Natural killer cell treated with Interleukin-12 subunit alpha and Interleukin-12 subunit beta and Interleukin-15 and Interleukin-18, amount 100 ng/mL, for 72 hours (primary cell): ENCODE measurements at regions not wholly inside any gene's neighbourhood (a gene's known extent, or its start where the extent isn't known, plus 50 kb on each side); places are given as distances from the start of the nearest gene placed in this dataset.

Experiments
- ATAC-seq, 2 donors: fragments of 150-1000 bp; cut with Tn5 transposase in 1 of 2; sonication (Bioruptor Pico), chemical (Tn5 transposase) in 1 of 2; 2 replicates each; pipeline ENCODE4 v1.10.0; 2021
- DNase-seq: peaks from one replicate; pipeline ENCODE4 v3.0.0; 2022; ENCODE audit warnings: low spot score
- H3K27ac Mint-ChIP-seq, 2 donors: 1 replicate in 1 of 2; 2 replicates in 1 of 2; pipeline ENCODE4 v1.8.0; 2022; ENCODE audit warnings: mixed read lengths in 2 of 2, mild to moderate bottlenecking in 1 of 2, moderate library complexity in 1 of 2
- H3K27me3 Mint-ChIP-seq, 2 donors: 1 replicate in 1 of 2; 2 replicates in 1 of 2; pipeline ENCODE4 v1.8.0; 2022; ENCODE audit warnings: mixed read lengths in 2 of 2
- H3K36me3 Mint-ChIP-seq: one replicate; pipeline ENCODE4 v1.8.0; 2022; ENCODE audit warnings: mixed read lengths
- H3K4me1 Mint-ChIP-seq, 2 donors: 1 replicate in 1 of 2; 2 replicates in 1 of 2; pipeline ENCODE4 v1.8.0; 2022; ENCODE audit warnings: low read depth in 2 of 2, mixed read lengths in 2 of 2, mild to moderate bottlenecking in 1 of 2
- H3K4me3 Mint-ChIP-seq: one replicate; pipeline ENCODE4 v1.8.0; 2022; ENCODE audit warnings: mixed read lengths
- H3K9me3 Mint-ChIP-seq: 2 replicates; pipeline ENCODE4 v1.8.0; 2022; ENCODE audit warnings: mixed read lengths

GRCh38 chr14:104385111-104385510, 194.5 kb upstream of the C14orf180 start:
- H3K27ac Mint-ChIP-seq: no peak overlapping the region
- H3K4me1 Mint-ChIP-seq: peaks cover 4 to 13% of the 10 kb centered on the region in 2 donors
- H3K4me3 Mint-ChIP-seq: no peak overlapping the region
- no peaks in the 10 kb centered on the region for H3K27me3 Mint-ChIP-seq
- H3K36me3 Mint-ChIP-seq: peaks cover 15% of the 10 kb centered on the region
- DNase-seq (peak; percentile 18), ATAC-seq (no peak)
- H3K9me3 Mint-ChIP-seq: peaks cover 10% of the 10 kb centered on the region

- no peak for ATAC-seq
- Mint-ChIP-seq H3K36me3 (peaks cover 11% of the 10 kb centered on the region), H3K9me3 (peaks cover 6% of the 10 kb centered on the region), H3K27me3 (no peaks in the 10 kb centered on the region), H3K4me3 (no peak overlapping the region), H3K27ac (no peak overlapping the region), H3K4me1 (peaks cover 6 to 18% of the 10 kb centered on the region in 2 donors)
- peak; percentile 45 for DNase-seq
These were observed 193.9 kb upstream of the C14orf180 start for GRCh38 chr14:104385531-104386101.

DNA sequence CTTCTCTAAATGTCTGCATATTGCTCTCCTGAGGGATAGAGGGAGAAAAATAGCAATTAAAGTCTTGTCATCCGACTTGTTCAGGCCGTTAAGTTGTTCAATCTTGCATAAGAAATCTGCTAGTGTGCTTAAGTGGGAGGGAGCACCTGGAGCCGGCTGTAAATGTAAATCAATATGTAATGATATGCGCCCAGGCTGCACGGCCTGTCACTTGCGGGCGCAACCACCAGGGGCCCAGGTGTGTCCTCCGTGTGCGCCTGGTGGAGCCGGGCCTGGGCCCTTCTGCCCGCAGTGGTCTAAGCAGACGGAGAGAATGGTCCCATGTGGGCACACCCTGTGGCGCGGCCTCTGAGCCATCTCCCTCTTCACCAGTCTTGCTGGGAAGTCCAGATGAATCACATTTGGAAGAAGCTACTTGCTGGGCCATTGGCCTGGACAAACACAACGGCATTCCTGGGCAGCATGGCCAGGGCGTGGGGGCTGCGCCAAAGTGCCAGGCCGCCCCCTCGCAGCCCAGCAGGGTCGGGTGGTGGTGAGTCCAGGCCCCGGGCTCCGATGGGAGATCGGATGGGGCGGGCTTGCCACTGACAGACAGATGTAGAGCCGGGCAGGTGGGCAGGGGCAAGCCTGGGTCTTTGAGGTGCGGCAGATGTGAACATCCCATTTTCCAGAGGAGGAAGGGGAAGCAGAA, 193.3 kb upstream of the C14orf180 start:
- peak; percentile 52 for DNase-seq
- H3K27ac Mint-ChIP-seq: no peak overlapping the region

GRCh38 chr14:104387022-104388010, 192.2 kb upstream of the C14orf180 start:
- Mint-ChIP-seq H3K4me1 (peaks cover 13 to 28% of the 10 kb centered on the region in 2 donors), H3K4me3 (no peak overlapping the region), H3K9me3 (no peaks in the 10 kb centered on the region), H3K27me3 (no peaks in the 10 kb centered on the region), H3K36me3 (no peaks in the 10 kb centered on the region), H3K27ac (peak overlapping the region in 1 of 2 donors; percentile 53)
- DNase-seq (no peak), ATAC-seq (no peak)

More for the DNA sequence above, 193.3 kb upstream of the C14orf180 start:
- Mint-ChIP-seq H3K36me3 (peaks cover 4% of the 10 kb centered on the region), H3K4me3 (no peak overlapping the region), H3K4me1 (peaks cover 6 to 18% of the 10 kb centered on the region in 2 donors), H3K9me3 (peaks cover 4% of the 10 kb centered on the region), H3K27me3 (no peaks in the 10 kb centered on the region)
- ATAC-seq: no peak

GRCh38 chr14:104388011-104388521, 191.5 kb upstream of the C14orf180 start:
- no peaks in the 10 kb centered on the region for H3K27me3 Mint-ChIP-seq
- ATAC-seq (no peak), DNase-seq (no peak)
- H3K27ac Mint-ChIP-seq: peak overlapping the region in 1 of 2 donors; percentile 53
- H3K36me3 Mint-ChIP-seq: no peaks in the 10 kb centered on the region
- peaks cover 13 to 29% of the 10 kb centered on the region in 2 donors for H3K4me1 Mint-ChIP-seq
- no peak overlapping the region for H3K4me3 Mint-ChIP-seq
- no peaks in the 10 kb centered on the region for H3K9me3 Mint-ChIP-seq

DNA sequence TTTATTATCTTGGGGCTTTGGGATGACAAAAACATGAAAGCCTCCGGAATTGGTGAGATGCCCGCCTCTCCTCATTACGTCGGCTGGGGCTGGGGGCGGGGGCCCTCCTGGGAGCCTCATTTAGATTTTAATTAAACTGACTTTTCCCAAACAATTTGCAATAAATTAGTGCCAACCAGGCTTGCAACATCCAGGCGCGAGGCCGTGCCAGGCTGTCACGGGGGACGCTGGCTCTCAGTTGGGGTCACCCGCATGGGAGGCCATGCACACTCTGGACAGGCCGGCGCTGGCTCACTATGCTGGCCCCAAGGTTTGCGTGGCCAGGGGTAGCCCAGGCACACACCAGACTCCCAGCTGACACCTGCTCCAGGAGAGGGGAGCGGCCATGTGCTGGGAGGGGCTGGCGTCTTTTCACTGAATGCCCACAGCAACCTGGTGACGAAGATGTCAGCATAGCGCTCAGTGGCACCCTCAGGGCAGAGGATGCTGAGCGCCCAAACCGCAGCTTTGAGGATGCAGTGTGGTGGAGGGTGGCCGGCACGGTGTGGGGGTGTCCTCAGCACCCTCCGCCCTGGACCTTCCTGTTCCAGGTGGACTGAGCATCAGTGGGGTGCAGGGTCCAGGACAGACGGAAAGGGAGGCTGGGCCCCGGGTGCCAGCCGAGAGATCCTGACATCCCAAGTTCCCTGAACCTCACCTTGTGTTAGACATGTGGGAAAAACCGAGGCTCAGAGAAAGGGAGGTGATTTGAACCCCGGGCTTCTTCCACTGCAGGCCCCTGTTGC, 190.8 kb upstream of the C14orf180 start:
- Mint-ChIP-seq H3K9me3 (no peaks in the 10 kb centered on the region), H3K27ac (peak overlapping the region in 1 of 2 donors; percentile 53), H3K4me3 (no peak overlapping the region), H3K4me1 (peaks cover 17 to 32% of the 10 kb centered on the region in 2 donors), H3K36me3 (no peaks in the 10 kb centered on the region), H3K27me3 (no peaks in the 10 kb centered on the region)
- DNase-seq: peak; percentile 60
- ATAC-seq: no peak

- Mint-ChIP-seq H3K4me3 (no peak overlapping the region), H3K9me3 (no peaks in the 10 kb centered on the region), H3K36me3 (no peaks in the 10 kb centered on the region), H3K27me3 (no peaks in the 10 kb centered on the region), H3K4me1 (peaks cover 26 to 36% of the 10 kb centered on the region in 2 donors), H3K27ac (peak overlapping the region in 1 of 2 donors; percentile 80)
- DNase-seq: peak; percentile 55
- peak in 1 of 2 donors; percentile 21 for ATAC-seq
These were observed 190.0 kb upstream of the C14orf180 start for GRCh38 chr14:104389326-104390220.

- Mint-ChIP-seq H3K4me1 (peaks cover 34 to 44% of the 10 kb centered on the region in 2 donors), H3K27ac (peak overlapping the region in 1 of 2 donors; percentile 80), H3K27me3 (no peaks in the 10 kb centered on the region), H3K4me3 (no peak overlapping the region), H3K36me3 (no peaks in the 10 kb centered on the region), H3K9me3 (no peaks in the 10 kb centered on the region)
- ATAC-seq (no peak), DNase-seq (peak; percentile 44)
These were observed 189.2 kb upstream of the C14orf180 start for GRCh38 chr14:104390221-104390931.

DNA sequence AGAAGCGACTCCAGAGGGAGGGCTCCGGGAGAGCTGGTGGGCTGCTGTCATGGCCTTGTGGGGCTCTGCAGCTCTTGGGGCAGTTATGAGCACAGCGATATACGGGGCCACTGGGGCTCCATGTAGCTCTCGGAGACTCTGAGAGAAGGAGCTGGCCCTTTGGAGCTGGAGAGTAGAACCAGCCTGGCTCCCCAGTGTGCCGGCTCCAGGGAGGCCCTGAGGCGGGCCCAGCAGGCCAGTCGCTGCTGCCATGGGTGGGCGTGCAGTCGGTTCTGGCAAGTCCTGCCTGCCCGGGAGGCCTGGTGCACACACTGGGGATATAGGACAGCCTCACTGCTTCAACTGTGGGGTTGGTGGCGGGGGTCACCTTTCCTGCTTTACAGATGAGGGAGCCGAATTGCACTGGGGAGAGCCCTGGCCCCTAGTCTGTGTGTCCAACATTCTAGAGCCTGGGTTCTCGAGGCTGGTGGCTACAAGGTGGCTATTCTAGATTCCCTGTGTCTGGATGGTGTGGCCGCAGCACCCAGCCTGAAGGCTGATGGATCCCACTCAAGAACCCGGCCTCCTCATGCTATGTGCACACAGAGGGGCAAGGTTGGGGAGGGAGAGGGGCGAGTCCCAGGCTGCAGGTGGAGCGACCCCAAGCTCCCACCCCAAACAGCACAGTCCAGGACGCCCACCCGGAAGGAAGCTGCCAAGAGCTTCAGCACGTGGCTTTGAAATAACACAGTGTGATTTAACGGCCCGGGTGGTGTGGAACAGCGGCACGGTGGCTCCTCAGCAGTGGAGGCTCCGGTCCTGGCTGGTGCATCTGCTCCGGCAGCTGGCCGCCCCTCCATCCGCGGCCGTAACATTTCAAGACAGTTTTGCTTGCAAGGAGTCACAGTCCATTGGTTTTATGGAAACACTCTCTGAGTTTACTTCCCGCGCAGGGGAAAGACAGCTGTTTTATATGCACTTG, 188.3 kb upstream of the C14orf180 start:
- Mint-ChIP-seq H3K4me3 (peak overlapping the region; percentile 32), H3K4me1 (peaks cover 35 to 49% of the 10 kb centered on the region in 2 donors)

GRCh38 chr14:104392001-104392395, 187.6 kb upstream of the C14orf180 start:
- Mint-ChIP-seq H3K27ac (peak overlapping the region; percentile 39 to 77), H3K4me3 (peak overlapping the region; percentile 32), H3K36me3 (no peaks in the 10 kb centered on the region), H3K9me3 (no peaks in the 10 kb centered on the region), H3K27me3 (no peaks in the 10 kb centered on the region), H3K4me1 (peaks cover 35 to 52% of the 10 kb centered on the region in 2 donors)
- ATAC-seq (no peak), DNase-seq (peak; percentile 60)

More for the DNA sequence above, 188.3 kb upstream of the C14orf180 start:
- no peaks in the 10 kb centered on the region for H3K27me3 Mint-ChIP-seq
- ATAC-seq: no peak
- no peaks in the 10 kb centered on the region for H3K9me3 Mint-ChIP-seq
- peak; percentile 58 for DNase-seq
- H3K27ac Mint-ChIP-seq: peak overlapping the region; percentile 39 to 77
- no peaks in the 10 kb centered on the region for H3K36me3 Mint-ChIP-seq
